GM18951 (cell line): ENCODE measurements at regions not wholly inside any gene's neighbourhood (a gene's known extent, or its start where the extent isn't known, plus 50 kb on each side); places are given as distances from the start of the nearest gene placed in this dataset.

Experiments
- POLR2A ChIP-seq: IDR thresholded peaks from 4 replicates; pipeline ENCODE4 v1.6.1; 2011; ENCODE audit warnings: mild to moderate bottlenecking; ENCODE audit not compliant: insufficient read length, insufficient read depth; ENCODE audit errors: extremely low read depth
- in situ Hi-C: fragments of 300-500 bp; cut with MboI; formaldehyde crosslinking; loops from one replicate; pipeline ENCODE4 v1.12.0; 2022; ENCODE audit warnings: low sequenced_read_pairs, mixed read lengths, inconsistent platforms; ENCODE audit not compliant: unreplicated experiment

GRCh38 chr4:81572402-81572801 lies 100.7 kb upstream of the RASGEF1B start:
- TF ChIP-seq POLR2A = no peak
- in situ Hi-C loops = no loop called here

GRCh38 chr4:81571105-81571504 lies 99.4 kb upstream of the RASGEF1B start:
- no peak for TF ChIP-seq POLR2A
- in situ Hi-C loops = no loop called here

GRCh38 chr4:81566161-81566591 lies 94.5 kb upstream of the RASGEF1B start:
- in situ Hi-C loops = no loop called here
- no peak for TF ChIP-seq POLR2A

GRCh38 chr4:81565142-81565870 lies 93.6 kb upstream of the RASGEF1B start:
- in situ Hi-C loops = no loop called here
- no peak for TF ChIP-seq POLR2A

GRCh38 chr4:81564025-81564424 lies 92.3 kb upstream of the RASGEF1B start:
- in situ Hi-C loops = no loop called here
- no peak for TF ChIP-seq POLR2A

- TF ChIP-seq POLR2A = no peak
- in situ Hi-C loops = no loop called here
Measured at GRCh38 chr4:81562093-81562492, 90.4 kb upstream of the RASGEF1B start.

GRCh38 chr4:81557306-81557705 lies 85.6 kb upstream of the RASGEF1B start:
- in situ Hi-C loops = no loop called here
- no peak for TF ChIP-seq POLR2A

GRCh38 chr4:81555489-81555888 lies 83.8 kb upstream of the RASGEF1B start:
- no peak for TF ChIP-seq POLR2A
- in situ Hi-C loops = no loop called here

GRCh38 chr4:81552086-81552485 lies 80.4 kb upstream of the RASGEF1B start:
- no peak for TF ChIP-seq POLR2A
- in situ Hi-C loops = no loop called here

- in situ Hi-C loops = no loop called here
- TF ChIP-seq POLR2A = no peak
Measured at GRCh38 chr4:81550388-81550859, 78.7 kb upstream of the RASGEF1B start.

- in situ Hi-C loops = no loop called here
- TF ChIP-seq POLR2A = no peak
Measured at GRCh38 chr4:81549984-81550383, 78.3 kb upstream of the RASGEF1B start.

- TF ChIP-seq POLR2A = no peak
Measured at GRCh38 chr4:81546777-81547176, 75.1 kb upstream of the RASGEF1B start.

GRCh38 chr4:81541161-81541945 lies 69.6 kb upstream of the RASGEF1B start:
- in situ Hi-C loops = no loop called here
- no peak for TF ChIP-seq POLR2A

More at GRCh38 chr4:81546777-81547176, 75.1 kb upstream of the RASGEF1B start:
- in situ Hi-C loops = no loop called here
